IPS-18c (cell line): ENCODE measurements at regions not wholly inside any gene's neighbourhood (a gene's known extent, or its start where the extent isn't known, plus 50 kb on each side); places are given as distances from the start of the nearest gene placed in this dataset.

ENCODE experiments used
- H3K4me3 ChIP-seq: 2 replicates; pipeline ENCODE4 v1.7.0; 2013; ENCODE audit warnings: low read depth, mild to moderate bottlenecking, low read length, moderate library complexity; ENCODE audit not compliant: insufficient read depth
- H3K9me3 ChIP-seq: one replicate; pipeline ENCODE4 v1.6.1; 2013; ENCODE audit warnings: mild to moderate bottlenecking, low read length, moderate library complexity; ENCODE audit not compliant: control insufficient read depth, insufficient read depth

DNA sequence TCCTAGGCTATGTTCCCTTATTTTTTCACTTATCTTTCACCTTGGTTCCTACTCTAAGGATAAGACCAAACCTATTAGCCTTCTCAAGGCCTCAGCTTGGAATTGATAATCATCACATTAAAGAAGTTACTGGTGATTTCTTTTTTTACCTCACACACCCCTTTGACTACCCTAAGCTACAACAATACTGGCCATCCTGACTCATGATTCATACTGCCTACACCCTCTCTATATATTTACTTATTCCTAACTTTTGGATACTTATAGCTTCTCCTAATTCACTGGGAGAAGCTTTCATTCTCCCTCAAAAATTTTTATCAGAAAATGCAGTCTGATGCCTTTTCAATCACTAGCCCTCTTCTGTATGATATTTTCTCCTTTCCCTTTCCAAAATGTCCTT lies 256.1 kb downstream of the TBX18 start:
- Histone ChIP-seq H3K9me3 (no peaks in the 10 kb centered on the region), H3K4me3 (no peak overlapping the region)

DNA sequence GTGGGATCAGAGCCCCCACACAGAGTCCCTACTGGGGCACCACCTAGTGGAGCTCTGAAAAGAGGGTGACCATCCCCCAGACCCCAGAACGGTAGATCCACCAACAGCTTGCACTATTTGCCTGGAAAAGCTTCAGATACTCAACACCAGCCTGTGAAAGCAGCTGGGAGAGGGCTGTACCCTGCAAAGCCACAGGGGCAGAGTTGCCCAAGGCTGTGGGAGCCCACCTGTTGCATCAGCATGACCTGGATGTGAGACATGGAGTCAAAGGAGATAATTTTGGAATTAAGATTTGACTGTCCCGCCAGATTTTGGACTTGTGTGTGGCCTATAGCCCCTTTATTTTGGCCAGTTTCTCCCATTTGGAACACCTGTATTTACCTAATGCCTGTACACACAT lies 260.4 kb downstream of the TBX18 start:
- Histone ChIP-seq H3K9me3 (no peaks in the 10 kb centered on the region), H3K4me3 (no peak overlapping the region)

DNA sequence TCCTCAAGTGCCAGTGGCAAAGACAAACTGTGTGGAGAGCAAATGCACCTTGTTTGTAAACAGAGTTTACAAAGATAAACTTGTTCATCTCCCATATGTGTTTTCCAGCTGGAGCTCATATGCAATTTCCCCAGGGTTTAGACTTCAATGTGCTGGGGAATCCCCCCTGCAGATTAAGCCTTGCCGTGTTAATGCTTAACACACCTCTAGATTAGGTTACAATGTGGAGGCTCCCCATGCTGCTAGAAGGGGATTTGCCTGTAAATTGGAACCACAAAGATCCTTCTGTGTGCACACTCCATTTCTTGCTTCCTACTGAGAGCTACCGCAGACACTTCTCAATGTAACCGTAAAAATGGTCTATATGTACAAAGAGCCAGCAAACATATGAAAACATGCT lies 263.1 kb downstream of the TBX18 start:
- H3K9me3 ChIP-seq: no peaks in the 10 kb centered on the region
- H3K4me3 ChIP-seq: no peak overlapping the region

DNA sequence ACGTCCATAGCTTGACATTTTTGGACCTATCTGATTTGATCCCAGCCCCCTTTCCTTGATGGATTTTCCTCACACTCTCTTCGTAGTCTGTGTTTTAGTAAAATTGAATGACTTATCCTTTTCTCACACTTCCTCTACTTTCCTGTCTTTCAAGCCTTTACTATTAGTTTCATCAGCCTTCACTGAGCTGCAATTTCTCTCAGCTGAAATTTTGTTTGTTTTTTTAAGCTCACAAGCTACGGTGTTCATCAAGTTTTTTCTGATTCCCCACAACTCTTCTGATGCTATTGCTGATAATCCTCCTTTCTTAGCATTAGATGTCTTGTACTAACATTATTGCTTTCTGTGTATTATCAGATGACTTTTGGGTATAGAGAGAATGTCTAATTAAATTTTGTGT lies 263.7 kb downstream of the TBX18 start:
- no peak overlapping the region for H3K4me3 ChIP-seq
- H3K9me3 ChIP-seq: no peaks in the 10 kb centered on the region

DNA sequence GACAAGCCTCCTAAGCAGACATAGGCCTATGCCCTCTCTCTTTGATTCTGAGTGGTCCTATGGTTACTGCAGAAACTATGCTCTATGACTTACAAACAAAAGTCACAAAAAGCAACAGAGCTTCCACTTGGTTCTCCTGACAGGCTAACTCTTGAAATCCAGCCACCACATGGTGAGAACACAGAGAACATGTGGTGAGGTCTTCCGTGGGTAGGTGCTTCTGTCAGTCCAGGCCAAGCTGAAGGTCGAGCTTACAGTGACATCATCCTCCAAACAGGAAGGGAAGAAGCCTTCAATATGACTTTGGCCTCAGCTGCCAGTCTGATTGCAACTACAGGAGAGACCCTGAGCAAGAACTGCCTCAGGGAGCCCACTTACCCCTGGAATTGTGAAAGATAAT lies 265.5 kb downstream of the TBX18 start:
- Histone ChIP-seq H3K4me3 (no peak overlapping the region), H3K9me3 (no peaks in the 10 kb centered on the region)

DNA sequence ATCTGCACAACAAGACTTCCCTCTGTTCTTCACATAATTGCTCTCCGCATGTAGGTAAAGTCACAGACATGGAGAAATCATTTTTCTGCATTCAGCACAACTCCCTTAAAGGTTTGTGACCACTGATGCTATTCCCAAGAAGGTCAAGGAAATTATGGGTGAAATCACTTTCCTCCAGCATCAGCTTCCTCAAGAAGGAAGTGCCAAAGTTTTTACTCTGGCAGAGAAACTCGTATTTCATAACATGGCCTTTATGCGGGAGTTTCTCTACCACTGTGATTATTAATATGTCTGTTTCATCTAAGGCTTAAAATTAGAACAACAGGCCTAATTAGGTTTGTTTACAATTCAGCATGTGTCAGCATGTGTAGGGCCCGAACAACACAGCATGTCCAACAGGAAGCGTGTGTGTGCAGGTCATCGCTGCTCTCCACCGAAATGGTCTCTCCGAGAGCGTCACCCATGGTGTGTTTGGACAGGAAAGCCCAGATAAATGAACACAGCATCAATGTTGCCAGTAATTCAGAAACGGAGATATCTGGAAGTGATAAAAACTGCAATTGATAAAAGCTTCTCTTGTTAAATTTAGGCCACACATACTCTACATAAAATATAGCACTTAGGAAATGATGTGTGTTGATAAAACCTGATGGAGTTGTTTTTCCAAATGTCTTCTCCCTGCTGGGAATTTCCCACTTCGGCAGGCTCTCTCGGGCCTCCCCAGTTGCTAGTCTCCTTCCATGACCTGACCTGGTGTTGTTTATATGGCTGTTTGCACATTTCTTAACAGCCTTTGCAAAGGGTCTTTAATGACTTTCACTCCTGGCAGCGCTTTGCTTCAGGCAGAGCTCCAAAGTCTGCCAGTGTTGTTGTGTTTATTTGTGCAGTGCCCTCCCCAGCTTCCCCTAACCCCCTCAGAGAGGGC lies 265.1 kb upstream of the CEP162 start:
- Histone ChIP-seq H3K9me3 (peaks cover 3% of the 10 kb centered on the region), H3K4me3 (no peak overlapping the region)

DNA sequence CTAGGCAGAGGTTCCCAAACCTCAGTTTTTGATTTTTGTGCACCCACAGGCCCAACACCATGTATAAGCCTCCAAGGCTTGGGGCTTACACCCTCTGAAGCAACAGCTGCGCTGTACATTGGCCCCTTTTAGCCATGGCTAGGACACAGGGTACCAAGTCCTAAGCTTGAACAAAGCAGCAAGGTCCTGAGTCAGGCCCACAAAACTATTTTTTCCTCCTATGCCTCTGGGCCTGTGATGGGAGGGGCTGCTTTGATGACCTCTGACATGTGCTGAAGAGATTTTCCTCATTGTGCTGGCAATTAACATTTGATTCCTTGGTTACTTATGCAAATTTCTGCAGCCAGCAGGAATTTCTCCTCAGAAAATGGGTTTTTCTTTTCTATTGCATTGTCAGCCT lies 262.2 kb upstream of the CEP162 start:
- Histone ChIP-seq H3K4me3 (no peak overlapping the region), H3K9me3 (peaks cover 3% of the 10 kb centered on the region)

DNA sequence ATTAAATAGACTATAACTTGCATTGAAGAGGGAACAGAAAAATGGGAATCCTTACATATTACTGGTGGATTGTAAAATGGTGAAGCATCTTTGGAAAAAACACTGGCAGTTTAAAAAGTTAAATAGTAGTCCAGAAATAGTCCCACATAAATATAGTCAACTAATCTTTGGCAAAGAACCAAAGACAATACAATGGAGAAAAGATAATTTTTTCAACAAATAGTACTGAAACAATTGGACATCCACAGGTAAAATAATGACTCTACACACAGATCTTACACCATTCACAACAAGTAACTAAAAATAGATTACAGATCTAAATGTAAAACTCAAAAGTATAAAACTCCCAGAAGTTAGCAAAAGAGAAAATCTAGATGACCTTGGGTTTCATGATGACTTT lies 259.1 kb upstream of the CEP162 start:
- no peak overlapping the region for H3K4me3 ChIP-seq
- H3K9me3 ChIP-seq: peaks cover 3% of the 10 kb centered on the region

DNA sequence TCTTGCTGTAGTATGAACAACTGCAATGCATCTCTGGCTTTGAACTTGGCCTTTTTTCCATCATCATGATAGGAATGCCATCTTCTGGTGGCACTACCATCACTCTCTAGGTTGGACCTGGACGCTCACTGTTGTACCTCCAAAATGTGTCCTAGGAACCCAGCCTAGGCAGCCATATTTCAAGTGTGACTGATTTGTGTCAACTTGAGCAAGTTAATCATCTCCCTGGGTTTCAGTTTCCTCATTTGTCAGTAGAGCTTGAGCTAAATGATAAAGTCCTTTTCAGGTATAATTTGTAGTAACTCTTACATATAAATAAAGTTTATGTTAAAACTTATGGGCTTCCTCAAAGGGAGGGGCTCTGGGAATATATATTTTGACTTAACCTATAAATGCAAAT lies 241.7 kb upstream of the CEP162 start:
- no peaks in the 10 kb centered on the region for H3K9me3 ChIP-seq
- H3K4me3 ChIP-seq: no peak overlapping the region

DNA sequence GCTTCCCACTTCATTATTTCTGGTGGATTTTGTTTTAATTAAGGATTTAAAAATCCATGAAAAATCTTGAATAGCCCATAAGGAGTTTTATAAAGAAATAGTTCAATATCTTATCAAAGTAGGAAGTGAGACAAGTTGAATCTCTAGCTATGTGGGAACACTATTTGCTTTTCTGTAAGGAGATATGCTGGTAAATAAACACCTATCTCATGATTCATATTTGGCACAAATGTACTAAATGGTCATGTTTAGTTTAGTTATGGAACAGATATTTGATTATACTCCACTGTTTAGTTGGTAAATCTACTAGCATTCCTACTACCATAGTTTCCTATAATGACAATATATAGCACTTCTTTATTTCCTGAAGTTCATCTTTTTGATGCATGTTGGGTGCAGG lies 239.9 kb upstream of the CEP162 start:
- no peaks in the 10 kb centered on the region for H3K9me3 ChIP-seq
- H3K4me3 ChIP-seq: no peak overlapping the region

DNA sequence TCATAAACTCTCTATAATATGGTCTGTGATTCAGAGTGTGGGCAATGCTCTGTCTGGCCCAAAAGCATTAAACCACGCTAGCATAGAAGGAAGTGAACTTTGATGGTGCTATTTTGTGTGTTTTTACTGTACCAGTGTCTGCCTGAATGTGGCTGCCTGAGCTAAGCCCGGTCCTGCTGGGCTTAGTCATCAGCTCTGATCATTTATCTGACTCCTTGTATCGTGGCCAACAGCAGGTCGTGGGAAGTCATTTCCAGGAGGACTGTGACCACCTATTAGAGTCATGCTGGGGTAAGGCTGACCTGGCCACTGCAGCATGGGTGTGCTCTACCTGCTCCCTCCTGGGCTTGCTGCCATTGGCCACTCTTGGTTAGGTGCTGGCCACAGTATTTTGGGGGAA lies 239.1 kb upstream of the CEP162 start:
- no peak overlapping the region for H3K4me3 ChIP-seq
- no peaks in the 10 kb centered on the region for H3K9me3 ChIP-seq

DNA sequence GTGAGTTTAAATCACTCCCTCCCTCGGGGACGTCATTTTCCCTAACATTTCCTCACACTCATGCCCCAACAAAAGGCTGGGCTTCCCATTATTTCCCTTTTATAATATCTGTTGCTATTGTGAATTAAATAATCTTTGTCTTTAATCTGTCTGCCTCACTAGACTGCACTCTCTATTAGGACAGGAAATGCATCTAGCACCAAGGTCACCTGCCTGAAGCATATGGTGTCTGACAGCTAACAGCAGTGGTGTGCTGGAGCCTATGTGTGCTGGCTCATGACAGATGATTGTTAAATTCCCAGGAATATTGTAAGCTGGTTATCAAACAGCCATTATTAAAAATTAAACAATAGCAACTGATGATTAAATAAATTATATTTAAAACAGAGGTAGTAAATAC lies 237.0 kb upstream of the CEP162 start:
- H3K9me3 ChIP-seq: peaks cover 4% of the 10 kb centered on the region
- no peak overlapping the region for H3K4me3 ChIP-seq

DNA sequence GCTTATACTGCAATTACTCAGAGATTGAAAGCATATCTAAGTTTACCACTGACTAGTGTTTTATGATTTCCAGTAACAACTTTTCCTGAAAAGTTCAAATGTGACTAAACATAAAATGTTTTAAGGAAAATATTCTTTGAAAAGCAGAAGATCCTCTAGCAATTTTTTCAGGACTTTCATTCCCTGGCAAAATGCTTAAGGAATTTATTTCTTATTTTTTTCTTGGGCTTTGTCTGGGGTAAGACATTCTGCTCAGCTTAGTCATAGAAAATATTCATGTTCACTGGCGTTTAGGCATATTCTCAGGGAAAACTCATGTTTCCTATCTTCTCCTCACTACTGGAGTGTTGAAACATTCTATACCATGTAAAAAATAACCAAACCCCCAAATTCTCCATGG lies 235.3 kb upstream of the CEP162 start:
- Histone ChIP-seq H3K4me3 (no peak overlapping the region), H3K9me3 (peaks cover 4% of the 10 kb centered on the region)

DNA sequence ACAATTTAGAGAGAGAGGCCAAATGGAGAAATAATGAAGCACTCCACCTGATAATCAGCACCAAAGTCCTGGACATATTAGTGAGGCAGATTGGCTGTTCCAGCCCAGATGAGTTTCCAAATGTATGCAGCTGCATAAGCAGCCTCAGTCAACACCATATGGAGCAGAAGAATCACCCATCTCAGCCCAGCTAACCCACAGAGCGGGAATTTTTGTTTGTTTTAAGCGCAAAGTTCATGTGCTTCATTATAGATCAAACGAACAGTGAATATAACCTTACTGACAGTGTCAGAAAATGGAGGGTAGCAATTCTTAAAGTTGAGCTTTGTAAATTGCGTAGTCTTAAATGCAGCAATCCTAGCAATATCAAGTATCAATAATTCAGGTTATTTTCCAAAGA lies 234.0 kb upstream of the CEP162 start:
- Histone ChIP-seq H3K9me3 (peaks cover 4% of the 10 kb centered on the region), H3K4me3 (no peak overlapping the region)

DNA sequence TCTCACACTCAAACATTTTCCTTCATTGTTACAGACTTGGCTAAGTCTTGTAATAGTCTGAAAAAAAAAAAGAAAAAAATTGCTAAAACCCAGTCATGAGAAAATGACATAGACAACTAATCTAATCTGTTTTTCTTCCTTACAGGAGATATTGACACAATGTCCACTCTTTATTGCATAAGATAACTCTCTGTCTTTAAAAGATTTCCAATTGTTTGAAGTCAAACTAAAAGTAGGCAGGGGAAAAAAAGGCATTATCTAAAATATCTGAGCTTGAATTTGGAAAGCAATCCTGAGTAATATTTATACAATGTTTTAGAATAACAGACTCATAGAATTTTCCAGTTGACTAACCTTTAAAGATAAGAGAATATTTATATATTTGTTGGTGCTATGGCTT lies 233.0 kb upstream of the CEP162 start:
- Histone ChIP-seq H3K4me3 (no peak overlapping the region), H3K9me3 (peaks cover 4% of the 10 kb centered on the region)

DNA sequence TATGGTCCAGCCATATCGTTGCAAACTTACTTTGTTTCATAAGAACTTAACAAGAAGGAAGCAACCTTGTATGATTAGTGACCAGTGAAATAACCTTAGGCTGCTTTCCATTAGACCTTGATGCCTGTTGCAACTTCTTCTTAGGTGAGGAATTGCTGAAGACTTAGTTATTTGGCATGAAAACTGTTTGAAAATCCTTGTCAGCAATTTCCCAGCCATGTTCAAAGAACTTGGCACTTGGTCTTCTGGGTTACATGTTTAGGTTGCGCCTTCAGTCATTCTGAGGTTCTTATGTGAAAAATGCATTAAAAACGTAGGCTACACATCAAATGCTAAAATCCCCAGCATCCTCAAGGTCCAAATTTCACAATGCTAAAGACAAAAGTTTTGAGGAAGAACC lies 232.0 kb upstream of the CEP162 start:
- Histone ChIP-seq H3K9me3 (peaks cover 4% of the 10 kb centered on the region), H3K4me3 (no peak overlapping the region)

DNA sequence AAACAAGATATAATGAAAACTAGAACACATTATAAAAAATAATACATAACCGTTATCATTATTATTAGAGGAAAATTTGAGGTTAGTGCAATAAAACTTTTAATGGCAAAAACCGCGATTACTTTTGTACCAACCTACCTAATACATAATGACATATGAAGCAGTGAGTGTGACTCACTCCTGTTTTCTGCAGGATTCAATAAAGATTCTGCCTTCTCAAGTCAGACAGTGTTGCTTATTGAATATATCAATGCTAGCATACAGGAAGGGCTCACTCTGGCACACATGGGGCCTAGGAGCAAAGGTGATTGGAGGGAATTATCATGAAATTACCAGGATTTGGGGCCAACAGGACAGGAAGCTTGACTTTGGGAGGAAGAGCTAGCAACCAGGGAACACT lies 230.8 kb upstream of the CEP162 start:
- Histone ChIP-seq H3K9me3 (peaks cover 4% of the 10 kb centered on the region), H3K4me3 (no peak overlapping the region)

DNA sequence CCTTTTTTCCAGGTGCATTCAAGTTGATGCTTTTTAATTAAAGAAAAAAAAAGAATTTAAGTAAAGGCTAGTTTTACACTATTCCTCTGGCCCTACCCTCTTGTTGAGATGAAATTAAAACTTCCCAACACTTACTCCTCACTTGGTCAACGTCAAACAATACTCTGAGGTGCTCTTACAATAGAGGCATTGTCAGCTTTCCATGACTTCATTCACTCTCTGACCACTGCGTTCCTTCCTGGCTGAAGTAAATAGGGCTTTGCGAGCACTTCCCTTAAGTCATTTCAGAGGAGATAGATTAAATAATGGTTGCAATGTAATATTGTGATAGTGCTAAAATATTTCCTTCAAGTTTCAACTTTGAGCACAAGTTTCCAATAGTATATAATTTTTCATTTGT lies 229.8 kb upstream of the CEP162 start:
- no peak overlapping the region for H3K4me3 ChIP-seq
- H3K9me3 ChIP-seq: peaks cover 4% of the 10 kb centered on the region

DNA sequence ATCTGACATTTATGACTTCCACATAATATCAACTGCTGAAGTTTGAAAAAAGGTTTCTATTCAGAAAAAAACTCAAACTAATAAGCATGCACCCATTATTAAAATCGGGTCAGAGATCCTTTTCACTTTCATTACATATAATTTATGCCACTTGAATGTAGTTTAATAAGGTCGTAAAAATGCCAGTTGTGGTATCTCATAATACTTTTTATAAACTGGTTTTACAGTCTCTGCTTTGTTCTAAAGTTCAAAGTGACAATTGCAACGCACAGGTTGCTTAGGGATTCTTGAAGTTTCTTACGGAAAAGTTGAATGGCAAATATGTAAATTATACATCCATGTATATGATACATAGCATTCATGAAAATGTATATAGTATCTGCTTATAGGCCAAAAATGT lies 229.4 kb upstream of the CEP162 start:
- H3K9me3 ChIP-seq: peaks cover 4% of the 10 kb centered on the region

More for the DNA sequence above, 229.4 kb upstream of the CEP162 start:
- no peak overlapping the region for H3K4me3 ChIP-seq
